ENCODE measurements at regions not wholly inside any gene's neighbourhood (a gene's known extent, or its start where the extent isn't known, plus 50 kb on each side); places are given as distances from the start of the nearest gene placed in this dataset.

- H3K4me1 ChIP-seq: no peaks in the 10 kb centered on the region
- ATAC-seq (no peak), FAIRE-seq (no peak), DNase-seq (ENCODE audit: low read depth in 1 of 2, low spot score in 1 of 2) (no peak)
- no peaks in the 10 kb centered on the region for H3K9me3 ChIP-seq
- ChIA-PET POLR2A (no interaction called here), CTCF (no interaction called here)
- no peak overlapping the region for H3K4me3 ChIP-seq
- no peak overlapping the region for H3K4me2 ChIP-seq
- H3K27ac ChIP-seq: no peak overlapping the region
- WGBS (ENCODE audit: missing lambda C conversion rate): 78% methylated on average over 7 of the region's 8 CpGs
- TF ChIP-seq CBX8 (IDR thresholded peaks at IDR 0.05) (no peak), SREBF2 (IDR thresholded peaks at IDR 0.05) (no peak), KDM5A (IDR thresholded peaks at IDR 0.05) (no peak), MAFK (IDR thresholded peaks at IDR 0.05; ENCODE audit: partially characterized antibody) (no peak), RNF2 (IDR thresholded peaks at IDR 0.05; ENCODE audit: borderline replicate concordance, low read depth) (no peak), ZSCAN20 (CRISPR knock-in tag; IDR thresholded peaks at IDR 0.05) (no peak), RFX5 (IDR thresholded peaks at IDR 0.05) (no peak), RAD21 (conservative IDR thresholded peaks at IDR 0.05 in 1 of 2, IDR thresholded peaks at IDR 0.05 in 1 of 2) (no peak), EHMT2 (IDR thresholded peaks at IDR 0.05; ENCODE audit: low read depth) (no peak), GATA3 (IDR thresholded peaks at IDR 0.05; ENCODE audit: borderline replicate concordance) (no peak), CEBPB (IDR thresholded peaks at IDR 0.05) (no peak), JUN (IDR thresholded peaks at IDR 0.05) (no peak), PHF8 (IDR thresholded peaks at IDR 0.05; ENCODE audit: borderline replicate concordance, low read depth) (no peak), POLR2A (IDR thresholded peaks at IDR 0.05; ENCODE audit: low read length) (no peak), PBX3 (IDR thresholded peaks at IDR 0.05) (no peak)
These were observed 115.7 kb upstream of the IGF1 start for GRCh38 chr12:102596031-102596430.

- Histone ChIP-seq H3K27ac (no peak overlapping the region), H3K9me3 (no peaks in the 10 kb centered on the region), H3K4me2 (no peak overlapping the region), H3K4me1 (no peaks in the 10 kb centered on the region), H3K4me3 (no peak overlapping the region)
- 88% methylated on average over 10 of the region's 10 CpGs for WGBS (ENCODE audit: missing lambda C conversion rate)
- POLR2A ChIA-PET: no interaction called here
- DNase-seq (ENCODE audit: low read depth in 1 of 2, low spot score in 1 of 2) (no peak), ATAC-seq (no peak), FAIRE-seq (no peak)
- TF ChIP-seq FOSB (CRISPR knock-in tag; IDR thresholded peaks at IDR 0.05) (no peak), NR3C1 (IDR thresholded peaks at IDR 0.05) (no peak), ZC3H11A (IDR thresholded peaks at IDR 0.05) (no peak), KDM5A (IDR thresholded peaks at IDR 0.05) (no peak)
- CTCF ChIA-PET: no interaction called here
These were observed 115.0 kb upstream of the IGF1 start for GRCh38 chr12:102595315-102595714.

- no peaks in the 10 kb centered on the region for H3K4me1 ChIP-seq
- ChIA-PET CTCF (interaction anchor here (1.0 kb wide), 1 partner anchor 174 kb away, joined by 4 read pairs; no protein-coding TSS in a partner anchor), POLR2A (no interaction called here)
- ATAC-seq (no peak), DNase-seq (ENCODE audit: low read depth in 1 of 2, low spot score in 1 of 2) (no peak), FAIRE-seq (no peak)
- H3K27ac ChIP-seq: no peak overlapping the region
- no peak for TF ChIP-seq KDM5A (IDR thresholded peaks at IDR 0.05)
- no peak for TF ChIP-seq RARB (CRISPR knock-in tag; IDR thresholded peaks at IDR 0.05)
- TF ChIP-seq CTCF (IDR thresholded peaks at IDR 0.05): no peak
- TF ChIP-seq NFE2L2 (conservative IDR thresholded peaks at IDR 0.05; ENCODE audit: low read length): no peak
- TF ChIP-seq HDAC2 (IDR thresholded peaks at IDR 0.05): no peak
- TF ChIP-seq POLR2A (IDR thresholded peaks at IDR 0.05; ENCODE audit: low read length): no peak
- TF ChIP-seq ESRRA (IDR thresholded peaks at IDR 0.05; ENCODE audit: borderline replicate concordance, low read length): no peak
- TF ChIP-seq REST (IDR thresholded peaks at IDR 0.05): no peak
- TF ChIP-seq SMC3 (IDR thresholded peaks at IDR 0.05): no peak
- TF ChIP-seq CHD2 (IDR thresholded peaks at IDR 0.05; ENCODE audit: low read length, partially characterized antibody): no peak
- TF ChIP-seq EP300 (IDR thresholded peaks at IDR 0.05): no peak
- no peak for TF ChIP-seq SREBF2 (IDR thresholded peaks at IDR 0.05)
- no peak for TF ChIP-seq TFCP2L1 (CRISPR knock-in tag; IDR thresholded peaks at IDR 0.05)
- no peak for TF ChIP-seq JUN (IDR thresholded peaks at IDR 0.05)
- no peak for TF ChIP-seq HES2 (IDR thresholded peaks at IDR 0.05)
- H3K4me3 ChIP-seq: no peak overlapping the region
- H3K4me2 ChIP-seq: no peak overlapping the region
- no peaks in the 10 kb centered on the region for H3K9me3 ChIP-seq
- WGBS (ENCODE audit: missing lambda C conversion rate): 47% methylated on average over 4 of the region's 4 CpGs
These were observed 112.8 kb upstream of the IGF1 start for GRCh38 chr12:102593134-102593533.
